HFF-Myc (cell line): ENCODE measurements at regions not wholly inside any gene's neighbourhood (a gene's known extent, or its start where the extent isn't known, plus 50 kb on each side); places are given as distances from the start of the nearest gene placed in this dataset.

Experiments used
- DNase-seq: peaks from one replicate; pipeline ENCODE4 v3.0.0-alpha.2; 2011; ENCODE audit warnings: low read depth; ENCODE audit errors: extremely low read depth
- H3K4me3 ChIP-seq: replicated peaks from 2 replicates; pipeline ENCODE4 v1.5.1; 2011; ENCODE audit warnings: low read depth, mild to moderate bottlenecking, control low read depth, low read length
- CTCF ChIP-seq: IDR thresholded peaks from 2 replicates; pipeline ENCODE4 v1.5.1; 2012; ENCODE audit warnings: mild to moderate bottlenecking, low read depth, low read length, control low read depth; ENCODE audit errors: missing control alignments

- DNase-seq = no peak
- H3K4me3 ChIP-seq = no peak overlapping the region
- TF ChIP-seq CTCF = no peak
These were observed 630.7 kb upstream of the GRM3 start for GRCh38 chr7:86012971-86013370.

GRCh38 chr7:86008898-86009297 lies 634.8 kb upstream of the GRM3 start:
- no peak for DNase-seq
- no peak for TF ChIP-seq CTCF
- no peak overlapping the region for H3K4me3 ChIP-seq

- no peak overlapping the region for H3K4me3 ChIP-seq
- DNase-seq = no peak
- no peak for TF ChIP-seq CTCF
These were observed 636.8 kb upstream of the GRM3 start for GRCh38 chr7:86006909-86007308.

- no peak for TF ChIP-seq CTCF
- no peak overlapping the region for H3K4me3 ChIP-seq
- no peak for DNase-seq
These were observed 640.9 kb upstream of the GRM3 start for GRCh38 chr7:86002858-86003257.

GRCh38 chr7:85997515-85997914 lies 646.2 kb upstream of the GRM3 start:
- DNase-seq = no peak
- no peak for TF ChIP-seq CTCF
- H3K4me3 ChIP-seq = no peak overlapping the region

- DNase-seq = no peak
- H3K4me3 ChIP-seq = no peak overlapping the region
These were observed 648.6 kb upstream of the GRM3 start for GRCh38 chr7:85995101-85995500.

GRCh38 chr7:85980740-85981139 lies 663.0 kb upstream of the GRM3 start:
- no peak for DNase-seq
- H3K4me3 ChIP-seq = no peak overlapping the region
- no peak for TF ChIP-seq CTCF

More at GRCh38 chr7:85995101-85995500, 648.6 kb upstream of the GRM3 start:
- no peak for TF ChIP-seq CTCF
